ENCODE measurements at regions not wholly inside any gene's neighbourhood (a gene's known extent, or its start where the extent isn't known, plus 50 kb on each side); places are given as distances from the start of the nearest gene placed in this dataset.

DNA sequence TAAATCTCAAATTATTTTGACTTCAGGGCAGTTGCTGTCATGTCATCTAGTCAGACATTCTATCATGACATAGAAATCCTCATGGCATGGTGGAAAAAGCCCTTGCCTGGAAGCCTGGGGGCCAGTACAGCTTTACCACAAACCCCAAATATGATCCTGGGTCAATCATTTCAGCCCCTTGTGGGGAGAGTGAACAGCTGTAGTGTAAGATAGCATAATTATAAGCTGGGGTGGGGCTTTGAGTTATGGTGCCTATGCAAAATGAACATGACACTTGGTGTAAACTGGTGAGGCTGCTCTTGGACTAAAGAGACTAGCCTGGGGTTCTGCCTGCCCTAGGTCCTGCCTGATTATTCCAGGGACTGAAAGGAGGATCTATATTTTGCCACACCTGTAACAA, 207.7 kb upstream of the DDHD1 start:
- Histone ChIP-seq H3K9me3 (no peaks in the 10 kb centered on the region), H3K4me3 (ENCODE audit: low read depth, low read length) (no peak overlapping the region), H3K4me1 (no peaks in the 10 kb centered on the region), H3K27me3 (no peaks in the 10 kb centered on the region), H3K36me3 (no peaks in the 10 kb centered on the region)
- no peak for DNase-seq
- TF ChIP-seq CTCF (IDR thresholded peaks at IDR 0.05; ENCODE audit: low read depth, low read length): no peak

DNA sequence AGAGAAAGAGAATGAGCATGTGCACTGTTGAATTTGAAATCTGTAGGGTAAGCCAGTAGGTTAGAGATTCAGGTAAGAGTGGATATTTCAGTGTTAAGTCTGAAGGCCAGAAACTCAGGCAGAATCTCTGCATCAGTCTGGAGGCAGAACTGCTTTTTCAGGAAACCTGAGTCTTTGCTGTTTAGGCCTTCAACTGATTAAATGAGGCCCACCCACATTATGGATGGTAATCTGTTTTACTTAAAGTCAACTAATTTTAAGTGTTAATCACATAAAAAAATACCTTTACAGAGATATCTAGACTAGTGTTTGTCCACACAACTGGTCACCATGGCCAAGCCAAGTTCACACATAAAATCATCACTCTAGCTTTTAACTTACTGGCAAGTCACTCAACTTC, 205.0 kb upstream of the DDHD1 start:
- DNase-seq: no peak
- Histone ChIP-seq H3K4me3 (ENCODE audit: low read depth, low read length) (no peak overlapping the region), H3K9me3 (no peaks in the 10 kb centered on the region), H3K36me3 (no peaks in the 10 kb centered on the region), H3K4me1 (no peaks in the 10 kb centered on the region), H3K27me3 (peaks cover 5% of the 10 kb centered on the region; the same call in 1 of the 2 replicates)
- TF ChIP-seq CTCF (IDR thresholded peaks at IDR 0.05; ENCODE audit: low read depth, low read length): no peak

DNA sequence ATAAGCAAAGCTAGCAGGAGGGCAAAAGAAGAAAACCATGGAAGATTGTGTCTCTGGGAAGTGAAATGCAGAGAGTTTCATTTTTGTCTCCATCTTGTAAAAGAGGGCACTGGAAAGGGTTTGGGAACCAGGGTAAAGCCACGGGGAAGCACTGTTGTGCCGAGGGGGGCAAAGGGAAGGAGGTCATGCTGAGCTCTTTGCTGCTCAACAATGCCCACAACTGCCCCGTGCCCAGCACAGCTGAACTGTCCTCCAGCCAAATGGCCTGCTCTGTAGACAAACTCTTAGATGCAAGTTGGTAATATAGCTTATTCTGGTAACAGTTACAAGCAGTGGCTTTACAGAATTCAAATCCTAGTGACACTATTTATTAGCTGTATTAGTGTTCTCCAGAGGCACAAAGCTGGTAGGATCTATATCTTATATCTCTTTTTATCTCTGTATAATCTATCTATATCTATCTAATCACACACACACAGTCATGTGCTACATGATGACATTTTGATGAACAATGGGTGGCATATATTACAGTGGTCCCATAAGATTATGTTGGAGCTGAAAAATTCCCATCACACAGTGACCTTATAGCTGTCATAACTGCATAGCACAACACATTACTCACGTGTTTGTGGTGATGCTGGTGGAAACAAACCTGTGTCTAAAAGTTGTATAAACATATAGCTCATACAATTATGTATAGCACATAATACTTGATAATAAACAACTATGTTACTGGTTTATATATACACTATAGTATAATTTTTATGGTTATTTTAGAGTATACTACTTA, 203.4 kb upstream of the DDHD1 start:
- Histone ChIP-seq H3K36me3 (no peaks in the 10 kb centered on the region), H3K4me1 (no peaks in the 10 kb centered on the region)

DNA sequence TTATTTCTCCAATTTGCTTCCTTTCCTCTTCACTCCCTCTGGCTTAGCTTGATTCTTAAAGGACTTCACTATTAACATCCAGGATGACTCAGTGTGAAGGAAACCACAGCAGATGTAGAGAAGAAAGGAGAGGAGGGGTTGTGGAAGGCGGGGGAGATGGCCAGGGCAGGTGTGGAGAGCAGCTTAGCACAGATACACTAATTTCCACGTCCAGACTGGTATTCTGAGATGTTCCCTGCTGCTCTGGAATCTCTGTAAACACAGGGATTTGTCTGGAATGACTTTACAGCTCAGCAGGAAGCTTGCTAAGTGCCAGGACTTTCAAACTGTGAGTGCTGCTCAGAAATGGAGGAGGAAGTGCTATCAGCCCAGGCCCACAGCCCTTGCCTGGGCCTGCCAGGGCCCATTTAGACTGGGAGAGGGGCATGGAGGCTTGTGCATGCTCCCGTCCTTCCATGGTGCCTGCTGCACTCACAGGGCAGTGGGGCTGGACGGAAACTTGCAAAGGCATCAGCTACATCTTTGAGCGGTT, 202.5 kb upstream of the DDHD1 start:
- Histone ChIP-seq H3K36me3 (no peaks in the 10 kb centered on the region), H3K4me1 (no peaks in the 10 kb centered on the region), H3K27me3 (peaks cover 5% of the 10 kb centered on the region; the same call in 1 of the 2 replicates), H3K4me3 (ENCODE audit: low read depth, low read length) (no peak overlapping the region), H3K9me3 (no peaks in the 10 kb centered on the region)
- TF ChIP-seq CTCF (IDR thresholded peaks at IDR 0.05; ENCODE audit: low read depth, low read length): no peak
- DNase-seq: no peak

More for the DNA sequence above, 203.4 kb upstream of the DDHD1 start:
- DNase-seq: no peak
- H3K4me3 ChIP-seq (ENCODE audit: low read depth, low read length): no peak overlapping the region
- no peak for TF ChIP-seq CTCF (IDR thresholded peaks at IDR 0.05; ENCODE audit: low read depth, low read length)
- peaks cover 5% of the 10 kb centered on the region; the same call in 1 of the 2 replicates for H3K27me3 ChIP-seq
- H3K9me3 ChIP-seq: no peaks in the 10 kb centered on the region

DNA sequence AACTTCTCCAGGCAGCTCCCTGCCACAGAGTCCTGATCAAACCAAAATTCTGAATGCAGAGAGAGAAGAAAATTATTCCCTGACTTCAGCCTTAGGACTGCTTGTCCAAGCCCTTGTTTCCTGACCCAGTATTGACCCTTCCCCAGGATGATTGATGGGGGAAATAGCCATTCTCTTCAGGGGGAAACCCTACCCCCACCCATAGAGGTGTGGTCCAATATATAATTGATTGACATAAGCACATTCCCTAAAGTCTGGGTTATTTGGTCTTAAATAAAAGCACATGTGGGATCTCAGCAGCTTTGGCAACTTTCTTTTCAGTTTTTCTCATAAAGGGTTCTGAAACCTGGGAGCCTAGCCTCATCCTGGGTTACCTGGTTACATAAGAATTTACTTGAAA, 201.2 kb upstream of the DDHD1 start:
- Histone ChIP-seq H3K4me3 (ENCODE audit: low read depth, low read length) (no peak overlapping the region), H3K36me3 (no peaks in the 10 kb centered on the region), H3K27me3 (peaks cover 5% of the 10 kb centered on the region; the same call in 1 of the 2 replicates), H3K4me1 (no peaks in the 10 kb centered on the region), H3K9me3 (no peaks in the 10 kb centered on the region)
- TF ChIP-seq CTCF (IDR thresholded peaks at IDR 0.05; ENCODE audit: low read depth, low read length): no peak
- no peak for DNase-seq

DNA sequence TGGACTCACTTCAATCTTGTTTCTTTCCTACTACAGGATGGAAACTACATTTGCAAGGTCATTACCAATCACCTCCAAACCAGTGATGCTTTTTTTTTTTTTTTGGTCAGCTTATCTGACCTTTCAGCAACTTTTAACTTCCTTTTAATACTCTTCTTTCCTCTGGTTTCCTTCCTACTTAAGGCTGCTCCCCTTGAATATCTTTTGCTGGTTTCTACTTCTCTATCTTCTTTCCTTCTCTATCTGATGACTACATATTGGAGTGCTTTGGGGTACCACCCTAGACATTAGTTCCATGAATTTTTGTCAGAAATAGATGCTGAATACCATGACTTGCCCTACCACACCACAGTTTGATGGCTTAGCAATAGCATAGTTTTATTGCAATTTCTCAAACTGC, 197.7 kb upstream of the DDHD1 start:
- peaks cover 5% of the 10 kb centered on the region; the same call in 1 of the 2 replicates for H3K27me3 ChIP-seq
- no peaks in the 10 kb centered on the region for H3K36me3 ChIP-seq
- no peaks in the 10 kb centered on the region for H3K9me3 ChIP-seq
- H3K4me1 ChIP-seq: no peaks in the 10 kb centered on the region
- H3K4me3 ChIP-seq (ENCODE audit: low read depth, low read length): no peak overlapping the region
- TF ChIP-seq CTCF (IDR thresholded peaks at IDR 0.05; ENCODE audit: low read depth, low read length): no peak
- DNase-seq: no peak

Data from BE2C (cell line).